ENCODE measurements at regions not wholly inside any gene's neighbourhood (a gene's known extent, or its start where the extent isn't known, plus 50 kb on each side); places are given as distances from the start of the nearest gene placed in this dataset.
A peak's percentile ranks its signal among the peaks of the same experiment; 100 is the strongest.

- Histone ChIP-seq H3K4me3 (no peak overlapping the region), H3K27ac (no peak overlapping the region), H3K4me1 (replicated peaks in 1 of 2) (peaks cover 19 to 30% of the 10 kb centered on the region in 2 donors)
- in situ Hi-C loops (cut with MboI; ENCODE audit: low pct_unique_long_range_greater_than_20kb in 2 of 9, low sequenced_read_pairs in 9 of 9, unreplicated experiment in 9 of 9), result loop anchor here in 1 of 9 experiments (25.0 kb wide), 1 partner anchor 195 kb away; no protein-coding TSS in a partner anchor
- WGBS, 10 experiments, result 0 to 100% (median 69%) methylated on average over 1 to 2 of the region's 4 CpGs; no CpG with 5 or more reads in 6 of the 10 experiments
- ATAC-seq (replicated peaks in 6 of 8), result no peak
Observed at GRCh38 chr9:38282756-38283155, 109.7 kb upstream of the ALDH1B1 start.

- ATAC-seq (replicated peaks in 6 of 8), result no peak
- H3K27ac ChIP-seq, result peak overlapping the region in 1 of 2 donors; percentile 59
- no peak overlapping the region for H3K4me3 ChIP-seq
- in situ Hi-C loops (cut with MboI; ENCODE audit: low pct_unique_long_range_greater_than_20kb in 2 of 9, low sequenced_read_pairs in 9 of 9, unreplicated experiment in 9 of 9), result loop anchor here in 1 of 9 experiments (25.0 kb wide), 1 partner anchor 195 kb away; no protein-coding TSS in a partner anchor
- peaks cover 23 to 32% of the 10 kb centered on the region in 2 donors for H3K4me1 ChIP-seq (replicated peaks in 1 of 2)
- WGBS, 10 experiments, result 63 to 100% (median 80%) methylated on average over 2 to 9 of the region's 11 CpGs; no CpG with 5 or more reads in 4 of the 10 experiments
Observed at GRCh38 chr9:38281917-38282316, 110.6 kb upstream of the ALDH1B1 start.

GRCh38 chr9:38281196-38281595, 111.3 kb upstream of the ALDH1B1 start:
- peaks cover 27 to 38% of the 10 kb centered on the region in 2 donors for H3K4me1 ChIP-seq (replicated peaks in 1 of 2)
- no peak overlapping the region for H3K4me3 ChIP-seq
- ATAC-seq (replicated peaks in 6 of 8), result no peak
- in situ Hi-C loops (cut with MboI; ENCODE audit: low pct_unique_long_range_greater_than_20kb in 2 of 9, low sequenced_read_pairs in 9 of 9, unreplicated experiment in 9 of 9), result loop anchor here in 1 of 9 experiments (25.0 kb wide), 1 partner anchor 194 kb away; no protein-coding TSS in a partner anchor
- 41 to 80% (median 62%) methylated on average over 1 to 2 of the region's 4 CpGs; no CpG with 5 or more reads in 6 of the 10 experiments for WGBS, 10 experiments
- no peak overlapping the region for H3K27ac ChIP-seq

GRCh38 chr9:38280251-38280800, 112.2 kb upstream of the ALDH1B1 start:
- WGBS, 10 experiments, result 33 to 70% (median 64%) methylated on average over 1 to 6 of the region's 6 CpGs; no CpG with 5 or more reads in 5 of the 10 experiments
- Histone ChIP-seq H3K27ac (no peak overlapping the region), H3K4me3 (no peak overlapping the region), H3K4me1 (replicated peaks in 1 of 2) (peaks cover 27 to 38% of the 10 kb centered on the region in 2 donors)
- in situ Hi-C loops (cut with MboI; ENCODE audit: low pct_unique_long_range_greater_than_20kb in 2 of 9, low sequenced_read_pairs in 9 of 9, unreplicated experiment in 9 of 9), result loop anchor here in 1 of 9 experiments (25.0 kb wide), 1 partner anchor 193 kb away; no protein-coding TSS in a partner anchor
- ATAC-seq (replicated peaks in 6 of 8), result no peak

- peak in 3 of 8 experiments; percentile 79 to 86 (median 85) for ATAC-seq (replicated peaks in 6 of 8)
- in situ Hi-C loops (cut with MboI; ENCODE audit: low pct_unique_long_range_greater_than_20kb in 2 of 9, low sequenced_read_pairs in 9 of 9, unreplicated experiment in 9 of 9), result loop anchor here in 1 of 9 experiments (25.0 kb wide), 1 partner anchor 192 kb away; no protein-coding TSS in a partner anchor
- Histone ChIP-seq H3K27ac (no peak overlapping the region), H3K4me1 (replicated peaks in 1 of 2) (peaks cover 19 to 28% of the 10 kb centered on the region in 2 donors), H3K4me3 (no peak overlapping the region)
- 7 to 100% (median 76%) methylated on average over 2 to 4 of the region's 7 CpGs; no CpG with 5 or more reads in 1 of the 10 experiments for WGBS, 10 experiments
Observed at GRCh38 chr9:38278931-38279679, 113.4 kb upstream of the ALDH1B1 start.

- 8 to 100% (median 58%) methylated on average over 1 to 3 of the region's 4 CpGs; no CpG with 5 or more reads in 4 of the 10 experiments for WGBS, 10 experiments
- in situ Hi-C loops (cut with MboI; ENCODE audit: low pct_unique_long_range_greater_than_20kb in 2 of 9, low sequenced_read_pairs in 9 of 9, unreplicated experiment in 9 of 9), result loop anchor here in 1 of 9 experiments (25.0 kb wide), 1 partner anchor 191 kb away; no protein-coding TSS in a partner anchor
- ATAC-seq (replicated peaks in 6 of 8), result peak in 3 of 8 experiments; percentile 10 to 51 (median 11)
- Histone ChIP-seq H3K4me1 (replicated peaks in 1 of 2) (peaks cover 13 to 23% of the 10 kb centered on the region in 2 donors), H3K4me3 (no peak overlapping the region), H3K27ac (no peak overlapping the region)
Observed at GRCh38 chr9:38278457-38278856, 114.0 kb upstream of the ALDH1B1 start.

- Histone ChIP-seq H3K27ac (no peak overlapping the region), H3K4me1 (replicated peaks in 1 of 2) (peaks cover 13 to 18% of the 10 kb centered on the region in 2 donors), H3K4me3 (no peak overlapping the region)
- 37 to 100% (median 80%) methylated on average over 1 to 3 of the region's 8 CpGs; no CpG with 5 or more reads in 3 of the 10 experiments for WGBS, 10 experiments
- in situ Hi-C loops (cut with MboI; ENCODE audit: low pct_unique_long_range_greater_than_20kb in 2 of 9, low sequenced_read_pairs in 9 of 9, unreplicated experiment in 9 of 9), result loop anchor here in 1 of 9 experiments (25.0 kb wide), 1 partner anchor 190 kb away; no protein-coding TSS in a partner anchor
- ATAC-seq (replicated peaks in 6 of 8), result peak in 6 of 8 experiments; percentile 12 to 41 (median 28)
Observed at GRCh38 chr9:38277601-38278200, 114.8 kb upstream of the ALDH1B1 start.

GRCh38 chr9:38276771-38277439, 115.6 kb upstream of the ALDH1B1 start:
- H3K4me3 ChIP-seq, result no peak overlapping the region
- in situ Hi-C loops (cut with MboI; ENCODE audit: low pct_unique_long_range_greater_than_20kb in 2 of 9, low sequenced_read_pairs in 9 of 9, unreplicated experiment in 9 of 9), result loop anchor here in 1 of 9 experiments (25.0 kb wide), 1 partner anchor 190 kb away; no protein-coding TSS in a partner anchor
- 40 to 96% (median 72%) methylated on average over 2 to 10 of the region's 14 CpGs for WGBS, 10 experiments
- H3K4me1 ChIP-seq (replicated peaks in 1 of 2), result peaks cover 10 to 13% of the 10 kb centered on the region in 2 donors
- ATAC-seq (replicated peaks in 6 of 8), result peak in 5 of 8 experiments; percentile 84 to 92 (median 88)
- no peak overlapping the region for H3K27ac ChIP-seq

GRCh38 chr9:38274800-38275199, 117.7 kb upstream of the ALDH1B1 start:
- WGBS, 10 experiments, result 22 to 90% (median 57%) methylated on average over 2 to 4 of the region's 4 CpGs; no CpG with 5 or more reads in 4 of the 10 experiments
- ATAC-seq (replicated peaks in 6 of 8), result peak in 5 of 8 experiments; percentile 18 to 60 (median 44)
- in situ Hi-C loops (cut with MboI; ENCODE audit: low pct_unique_long_range_greater_than_20kb in 2 of 9, low sequenced_read_pairs in 9 of 9, unreplicated experiment in 9 of 9), result loop anchor here in 2 of 9 experiments (25.0 kb wide), 2 partner anchors 112 to 187 kb away; no protein-coding TSS in a partner anchor

GRCh38 chr9:38272710-38273109, 119.8 kb upstream of the ALDH1B1 start:
- Histone ChIP-seq H3K27ac (no peak overlapping the region), H3K4me3 (no peak overlapping the region), H3K4me1 (replicated peaks in 1 of 2) (peaks cover 8% of the 10 kb centered on the region in 2 donors)
- ATAC-seq (replicated peaks in 6 of 8), result no peak
- in situ Hi-C loops (cut with MboI; ENCODE audit: low pct_unique_long_range_greater_than_20kb in 2 of 9, low sequenced_read_pairs in 9 of 9, unreplicated experiment in 9 of 9), result loop anchor here in 1 of 9 experiments (25.0 kb wide), 1 partner anchor 110 kb away; no protein-coding TSS in a partner anchor
- 40 to 100% methylated on average over 1 of the region's 1 CpG; no CpG with 5 or more reads in 8 of the 10 experiments for WGBS, 10 experiments

More at GRCh38 chr9:38274800-38275199, 117.7 kb upstream of the ALDH1B1 start:
- H3K4me3 ChIP-seq, result no peak overlapping the region
- H3K27ac ChIP-seq, result no peak overlapping the region
- peaks cover 8 to 13% of the 10 kb centered on the region in 2 donors for H3K4me1 ChIP-seq (replicated peaks in 1 of 2)

GRCh38 chr9:38271666-38272241, 120.7 kb upstream of the ALDH1B1 start:
- Histone ChIP-seq H3K4me1 (replicated peaks in 1 of 2) (peaks cover 3 to 5% of the 10 kb centered on the region in 2 donors), H3K4me3 (no peak overlapping the region), H3K27ac (no peak overlapping the region)
- WGBS, 10 experiments, result 0 to 67% (median 24%) methylated on average over 1 to 3 of the region's 3 CpGs; no CpG with 5 or more reads in 3 of the 10 experiments
- in situ Hi-C loops (cut with MboI; ENCODE audit: low pct_unique_long_range_greater_than_20kb in 2 of 9, low sequenced_read_pairs in 9 of 9, unreplicated experiment in 9 of 9), result loop anchor here in 1 of 9 experiments (25.0 kb wide), 1 partner anchor 109 kb away; no protein-coding TSS in a partner anchor
- no peak for ATAC-seq (replicated peaks in 6 of 8)
